Mammary epithelial cell (primary cell): ENCODE measurements at regions not wholly inside any gene's neighbourhood (a gene's known extent, or its start where the extent isn't known, plus 50 kb on each side); places are given as distances from the start of the nearest gene placed in this dataset.

Source experiments
- CTCF ChIP-seq, 2 donors: IDR thresholded peaks in 1 of 2; conservative IDR thresholded peaks in 1 of 2; 2 replicates each; pipeline ENCODE4 v1.5.1; 2011 to 2012; ENCODE audit warnings: inconsistent platforms in 2 of 2, low read length in 2 of 2, mild to moderate bottlenecking in 2 of 2, control low read depth in 1 of 2, low read depth in 1 of 2; ENCODE audit not compliant: insufficient read depth in 1 of 2; ENCODE audit errors: extremely low read depth in 1 of 2
- EZH2 ChIP-seq: IDR thresholded peaks from 2 replicates; pipeline ENCODE4 v1.6.1; 2012; ENCODE audit warnings: low read length, inconsistent platforms, borderline replicate concordance

- TF ChIP-seq CTCF (conservative IDR thresholded peaks at IDR 0.05 in 1 of 2, IDR thresholded peaks at IDR 0.05 in 1 of 2; ENCODE audit: extremely low read depth in 1 of 2, insufficient read depth in 1 of 2, low read depth in 1 of 2, low read length in 2 of 2), result no peak
- TF ChIP-seq EZH2, result no peak
Measured at GRCh38 chr11:107151579-107151978, 133.3 kb upstream of the GUCY1A2 start.
